ENCODE measurements at regions not wholly inside any gene's neighbourhood (a gene's known extent, or its start where the extent isn't known, plus 50 kb on each side); places are given as distances from the start of the nearest gene placed in this dataset.

DNA sequence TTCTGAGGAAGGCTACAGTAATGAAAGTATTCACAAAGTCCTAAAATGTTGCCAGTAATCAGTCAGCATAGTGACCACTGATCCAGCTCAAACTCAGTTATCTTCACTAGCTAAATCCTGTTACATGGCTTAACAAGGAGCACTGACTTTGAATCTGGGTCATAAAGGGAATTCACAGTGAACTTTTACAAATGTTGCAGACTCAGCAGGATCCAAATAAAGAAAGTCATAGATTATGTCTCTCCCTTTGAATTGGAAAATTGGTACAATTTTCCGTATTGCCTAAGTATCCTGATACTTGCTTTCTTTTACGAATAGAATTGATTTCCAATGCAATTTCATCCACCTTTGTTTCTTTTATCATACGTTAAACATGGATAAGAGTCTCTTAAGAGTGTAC is 431.5 kb upstream of the CNTN6 start:
- no peak for TF ChIP-seq EZH2 (IDR thresholded peaks at IDR 0.05; ENCODE audit: insufficient read depth, poor library complexity, severe bottlenecking)
- no peak for TF ChIP-seq EZH2phosphoT487 (IDR thresholded peaks at IDR 0.05; ENCODE audit: insufficient read depth, low read depth)
